ENCODE measurements at regions not wholly inside any gene's neighbourhood (a gene's known extent, or its start where the extent isn't known, plus 50 kb on each side); places are given as distances from the start of the nearest gene placed in this dataset.

GRCh38 chr2:103284750-103285149, 522.9 kb downstream of the TMEM182 start:
- DNase-seq = no peak

DNA sequence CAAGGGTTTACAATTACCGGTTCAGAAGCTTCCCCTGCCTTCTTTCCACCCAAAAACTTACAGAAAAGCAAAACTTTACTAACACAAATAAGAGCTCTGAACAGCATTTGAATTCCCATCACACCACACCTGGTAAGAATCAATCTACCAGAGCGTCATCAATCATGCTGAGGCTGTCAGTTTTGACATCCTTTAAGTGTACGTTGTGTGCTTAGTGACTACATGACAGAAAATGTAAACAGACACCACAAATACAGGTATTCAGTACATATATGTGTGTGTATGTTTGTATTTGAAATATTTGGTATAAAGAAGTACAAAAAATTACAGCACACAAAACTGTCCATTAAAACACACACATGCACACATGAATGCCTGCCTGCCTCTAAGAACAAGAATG, 523.5 kb downstream of the TMEM182 start:
- DNase-seq = no peak

DNA sequence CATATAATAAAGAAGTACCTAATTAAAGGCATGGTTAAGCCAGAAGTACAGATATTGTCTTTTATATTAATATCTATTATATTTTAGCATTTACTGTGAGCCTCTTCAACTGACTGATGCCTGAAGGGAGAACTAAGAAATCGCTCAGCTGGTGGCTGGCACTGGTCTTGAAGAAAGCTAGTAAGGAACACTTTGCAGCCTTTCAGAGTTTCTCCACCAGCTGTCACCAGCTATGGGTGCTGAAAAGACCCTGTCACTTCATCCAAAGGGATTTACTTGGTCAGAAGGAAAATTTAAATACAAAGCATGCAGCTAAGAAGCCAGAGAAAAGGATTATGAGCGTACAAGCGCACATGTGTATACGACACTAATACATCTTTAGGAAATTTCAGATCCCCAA, 525.9 kb downstream of the TMEM182 start:
- DNase-seq = no peak

DNA sequence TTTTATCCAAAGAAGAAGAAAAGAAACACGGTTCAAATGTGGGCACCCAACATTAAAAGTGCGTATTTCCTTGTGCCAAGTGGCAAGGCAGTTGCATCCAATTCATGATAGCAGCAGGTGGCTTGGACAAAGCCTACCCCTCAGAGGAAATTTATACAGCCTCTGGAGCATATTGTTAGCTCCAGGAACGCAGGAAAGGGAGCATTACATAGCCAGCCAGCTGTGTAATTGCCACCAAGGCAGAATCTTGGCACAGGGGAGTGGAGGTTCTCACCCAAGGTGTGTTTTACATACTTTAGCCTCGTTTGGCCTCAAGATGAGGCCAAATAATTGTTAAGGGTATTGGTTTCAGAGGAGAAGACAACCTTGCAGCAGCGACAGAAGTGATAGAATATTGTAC, 526.9 kb downstream of the TMEM182 start:
- no peak for DNase-seq

GRCh38 chr2:103289105-103289725, 527.4 kb downstream of the TMEM182 start:
- DNase-seq = no peak

GRCh38 chr2:103292573-103292972, 530.7 kb downstream of the TMEM182 start:
- no peak for DNase-seq

DNA sequence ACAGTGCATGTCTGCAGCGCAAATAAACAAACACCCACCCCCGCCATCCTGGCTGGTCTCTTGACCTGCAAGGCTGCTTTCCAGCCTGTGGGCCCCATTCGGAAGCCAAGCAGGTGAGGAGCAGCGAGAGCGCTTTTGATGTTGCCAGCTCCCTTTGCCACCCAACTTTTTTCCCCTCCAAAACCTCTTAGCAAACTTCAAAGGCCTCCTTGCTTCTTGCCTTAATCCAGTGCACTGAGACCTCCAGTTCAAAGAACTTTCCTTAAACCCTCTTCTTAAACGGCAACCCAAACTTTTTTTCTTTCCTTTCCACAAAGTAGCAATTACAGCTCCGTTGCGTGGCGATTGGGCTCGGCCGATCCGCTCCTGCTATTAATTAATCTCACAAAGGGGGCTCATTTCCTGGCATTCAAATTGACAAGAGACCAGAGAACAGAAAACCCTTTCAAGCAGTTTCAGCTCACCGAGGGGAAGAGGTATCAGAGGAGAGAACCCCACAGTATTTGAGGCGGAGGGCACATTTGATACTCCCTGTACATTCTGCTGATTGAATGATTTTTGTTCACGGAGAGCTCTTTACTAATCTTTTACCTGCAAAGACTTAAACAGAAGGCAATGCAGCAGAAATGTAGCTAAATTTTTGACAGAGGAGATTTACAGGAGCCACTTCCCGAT, 531.4 kb downstream of the TMEM182 start:
- no peak for DNase-seq

- DNase-seq = no peak
Observed at GRCh38 chr2:103293742-103294077, 531.9 kb downstream of the TMEM182 start.

- no peak for DNase-seq
Observed at GRCh38 chr2:103294420-103294819, 532.6 kb downstream of the TMEM182 start.

GRCh38 chr2:103295591-103295990, 533.8 kb downstream of the TMEM182 start:
- no peak for DNase-seq

GRCh38 chr2:103324671-103325070, 562.8 kb downstream of the TMEM182 start:
- DNase-seq = no peak

- DNase-seq = no peak
Observed at GRCh38 chr2:103327386-103327785, 565.6 kb downstream of the TMEM182 start.

DNA sequence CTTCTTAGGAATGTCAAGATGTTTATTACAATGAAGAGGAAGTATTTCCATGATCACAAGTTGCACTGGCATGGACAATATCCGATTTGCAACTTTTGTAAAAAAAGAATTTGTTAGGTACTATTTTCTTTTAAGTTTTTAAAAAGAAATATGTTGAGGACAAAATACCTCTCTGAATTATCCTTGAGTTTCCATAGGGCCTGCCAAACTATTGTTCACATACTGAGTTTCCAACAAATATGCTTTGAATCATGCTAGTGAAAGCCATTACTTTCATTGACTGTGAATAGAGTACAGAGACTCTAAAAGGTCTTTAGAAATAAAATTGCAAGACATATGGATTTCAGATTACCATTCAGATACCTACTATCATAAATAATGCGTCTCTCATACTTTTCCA, 566.1 kb downstream of the TMEM182 start:
- DNase-seq = no peak

- DNase-seq = no peak
Observed at GRCh38 chr2:103335403-103335802, 573.6 kb downstream of the TMEM182 start.

GRCh38 chr2:103338819-103339218, 577.0 kb downstream of the TMEM182 start:
- DNase-seq = no peak

GRCh38 chr2:103346780-103347179, 584.9 kb downstream of the TMEM182 start:
- no peak for DNase-seq

- DNase-seq = no peak
Observed at GRCh38 chr2:103353774-103354173, 591.9 kb downstream of the TMEM182 start.

- DNase-seq = no peak
Observed at GRCh38 chr2:103355287-103355686, 593.5 kb downstream of the TMEM182 start.

GRCh38 chr2:103361712-103362111, 599.9 kb downstream of the TMEM182 start:
- no peak for DNase-seq

DNA sequence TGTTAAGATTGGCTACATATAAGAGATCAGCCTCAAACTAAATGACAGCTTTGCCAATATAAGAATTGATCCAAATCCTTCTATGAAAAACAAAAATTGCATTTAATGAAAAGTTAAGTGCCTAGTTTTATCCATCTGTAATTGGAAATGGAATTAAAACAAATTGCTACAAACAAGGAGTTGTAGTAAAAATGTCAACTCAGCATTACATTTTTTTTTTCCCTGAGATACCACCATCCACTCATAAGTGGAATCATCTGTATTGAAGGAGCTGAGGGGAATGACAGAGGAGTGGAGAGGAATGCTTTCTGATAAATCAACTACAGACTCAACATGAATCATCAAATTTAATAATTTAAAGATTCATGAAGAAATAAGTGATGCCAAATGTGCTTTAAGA, 601.8 kb downstream of the TMEM182 start:
- DNase-seq = no peak

DNA sequence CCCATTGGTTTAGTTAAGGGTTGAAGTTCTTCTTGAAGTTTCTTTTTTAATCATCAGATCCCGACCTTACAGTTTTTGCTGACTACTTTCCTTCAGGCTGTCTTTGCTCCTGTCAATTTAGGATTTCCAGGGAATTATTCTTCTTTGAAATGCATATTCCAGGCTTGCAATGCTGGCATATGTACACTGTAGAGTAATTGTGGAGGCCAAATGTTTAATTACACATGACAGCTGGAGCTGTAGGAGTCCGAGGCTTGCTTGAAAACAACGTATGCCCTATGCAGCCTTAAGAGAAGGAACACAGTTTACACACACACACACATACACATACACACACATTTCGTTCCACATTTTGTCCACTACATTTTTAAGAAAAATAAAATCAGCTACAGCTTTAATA, 602.3 kb downstream of the TMEM182 start:
- DNase-seq = no peak

DNA sequence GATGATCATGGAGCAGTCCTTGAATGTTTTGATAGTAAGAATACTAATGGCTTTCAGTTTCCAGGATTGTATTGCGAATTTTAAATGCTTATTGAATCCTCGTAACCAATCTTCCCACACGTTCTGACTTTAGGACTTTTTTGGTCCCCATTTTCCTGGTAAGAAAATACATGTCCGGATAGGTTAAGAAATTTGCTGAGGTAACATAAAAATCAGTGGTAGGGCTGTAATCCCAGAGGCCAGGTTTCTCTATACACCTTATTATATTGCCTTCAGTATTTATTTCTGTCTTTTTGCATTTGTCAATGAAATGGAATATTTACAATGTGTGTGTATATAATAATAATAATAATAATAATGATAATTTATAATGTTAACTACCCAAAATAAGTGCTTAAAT, 603.2 kb downstream of the TMEM182 start:
- DNase-seq = no peak

DNA sequence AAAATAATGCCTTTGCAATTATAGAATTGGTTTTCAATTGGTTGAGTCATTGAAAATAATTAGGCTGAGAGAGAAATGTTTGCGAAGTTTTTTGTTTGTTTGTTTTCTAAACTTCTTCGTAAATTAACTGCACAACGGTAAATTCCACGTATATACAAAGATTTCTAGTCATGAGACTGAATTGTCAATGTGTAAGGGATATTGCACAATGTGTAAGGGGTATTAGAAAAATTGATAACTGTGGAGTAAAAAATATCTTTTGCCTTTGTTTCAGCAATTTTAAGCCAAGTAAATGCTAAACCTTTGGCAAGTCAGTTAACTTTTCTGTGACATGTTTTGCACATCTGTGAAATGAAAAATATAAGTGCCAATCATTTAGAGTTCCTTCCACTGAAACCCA, 606.0 kb downstream of the TMEM182 start:
- no peak for DNase-seq

DNA sequence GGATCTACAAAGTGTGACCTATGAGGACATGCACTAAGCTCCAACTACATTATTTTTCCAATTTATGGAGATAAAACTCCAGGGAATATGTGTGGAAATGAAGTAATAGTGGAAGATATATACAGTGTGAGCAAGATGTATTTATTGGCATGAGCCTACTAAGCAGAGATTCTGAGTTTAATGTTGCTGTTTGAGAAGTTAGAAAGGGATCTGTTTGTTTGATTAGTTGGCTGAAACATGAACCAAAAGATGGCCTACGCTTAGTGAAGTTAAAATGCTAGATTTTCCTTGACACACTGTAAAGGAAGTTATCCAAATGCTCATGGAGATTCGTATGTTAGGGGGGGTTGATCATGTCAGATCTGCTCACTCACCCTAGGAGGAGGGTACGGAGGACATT, 621.7 kb downstream of the TMEM182 start:
- no peak for DNase-seq

DNA sequence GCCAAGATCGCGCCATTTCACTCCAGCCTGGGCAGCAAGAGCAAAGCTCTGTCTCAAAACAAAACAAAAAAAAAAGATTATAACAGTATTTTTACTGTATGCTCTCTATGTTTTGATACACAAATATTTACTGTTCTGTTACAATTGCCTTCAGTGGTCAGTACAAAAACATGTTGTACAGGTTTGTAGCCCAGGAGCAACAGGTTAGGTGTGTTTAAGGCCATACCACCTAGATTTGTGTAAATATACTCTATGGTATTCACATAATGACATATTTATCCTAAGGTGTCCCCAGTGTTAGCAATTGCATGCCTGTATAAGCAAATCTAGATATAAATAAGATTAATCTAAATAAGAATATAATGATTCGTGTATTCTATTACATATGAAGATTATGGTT, 625.0 kb downstream of the TMEM182 start:
- no peak for DNase-seq
